HG03108 (cell line): ENCODE measurements at regions not wholly inside any gene's neighbourhood (a gene's known extent, or its start where the extent isn't known, plus 50 kb on each side); places are given as distances from the start of the nearest gene placed in this dataset.

Source experiments
- ATAC-seq: cut with Tn5 transposase; IDR thresholded peaks from one replicate; pipeline ENCODE4 v1.9.1; 2021; ENCODE audit warnings: moderate library complexity; ENCODE audit not compliant: unreplicated experiment

GRCh38 chr3:14334936-14335335 lies 67.5 kb upstream of the SLC6A6 start:
- ATAC-seq: no peak

DNA sequence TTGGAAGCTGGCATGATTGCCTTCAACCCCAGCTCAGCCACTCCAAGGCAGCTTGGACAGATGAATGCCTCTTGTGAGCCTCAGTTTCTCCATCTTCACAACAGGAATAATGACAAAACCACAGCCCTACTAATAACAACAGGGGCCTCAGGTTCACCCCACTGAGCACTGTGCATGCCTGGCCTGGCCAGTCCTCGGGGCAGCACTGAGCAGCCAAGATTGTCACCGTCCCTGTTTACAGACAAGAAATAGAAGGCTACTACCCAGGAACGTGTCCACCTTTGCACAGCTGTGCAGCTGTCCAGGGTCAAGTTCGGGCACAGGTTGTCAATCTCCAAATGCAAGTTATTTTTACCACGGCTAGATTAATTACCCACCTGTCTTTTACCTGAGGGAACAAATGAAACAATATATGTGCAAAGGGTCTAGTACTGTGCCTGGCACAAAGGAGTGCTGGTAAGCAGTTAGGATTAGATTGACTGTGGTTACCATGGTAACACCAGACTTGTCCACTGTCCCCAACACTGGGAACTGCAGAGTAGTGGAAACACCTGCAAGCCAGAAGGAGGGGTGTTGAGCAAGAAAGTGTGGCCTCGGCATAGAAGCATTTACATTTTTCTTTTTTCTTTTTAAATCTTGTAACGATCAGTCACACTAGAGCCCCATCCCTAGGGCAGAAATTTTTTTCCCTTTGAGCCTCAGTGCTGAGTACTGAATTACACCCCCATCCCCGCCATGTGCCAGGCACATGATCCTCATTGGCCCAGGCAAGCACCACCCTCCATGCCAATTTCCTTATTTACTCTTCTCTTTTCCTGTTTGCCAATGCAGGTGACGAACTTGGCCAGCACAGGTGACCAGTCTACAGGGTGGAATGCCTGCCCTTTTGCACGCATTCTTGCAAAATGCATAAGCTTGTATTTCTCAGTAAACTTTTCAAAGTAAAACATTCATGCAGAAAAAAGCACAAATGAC lies 66.3 kb upstream of the SLC6A6 start:
- ATAC-seq: no peak

DNA sequence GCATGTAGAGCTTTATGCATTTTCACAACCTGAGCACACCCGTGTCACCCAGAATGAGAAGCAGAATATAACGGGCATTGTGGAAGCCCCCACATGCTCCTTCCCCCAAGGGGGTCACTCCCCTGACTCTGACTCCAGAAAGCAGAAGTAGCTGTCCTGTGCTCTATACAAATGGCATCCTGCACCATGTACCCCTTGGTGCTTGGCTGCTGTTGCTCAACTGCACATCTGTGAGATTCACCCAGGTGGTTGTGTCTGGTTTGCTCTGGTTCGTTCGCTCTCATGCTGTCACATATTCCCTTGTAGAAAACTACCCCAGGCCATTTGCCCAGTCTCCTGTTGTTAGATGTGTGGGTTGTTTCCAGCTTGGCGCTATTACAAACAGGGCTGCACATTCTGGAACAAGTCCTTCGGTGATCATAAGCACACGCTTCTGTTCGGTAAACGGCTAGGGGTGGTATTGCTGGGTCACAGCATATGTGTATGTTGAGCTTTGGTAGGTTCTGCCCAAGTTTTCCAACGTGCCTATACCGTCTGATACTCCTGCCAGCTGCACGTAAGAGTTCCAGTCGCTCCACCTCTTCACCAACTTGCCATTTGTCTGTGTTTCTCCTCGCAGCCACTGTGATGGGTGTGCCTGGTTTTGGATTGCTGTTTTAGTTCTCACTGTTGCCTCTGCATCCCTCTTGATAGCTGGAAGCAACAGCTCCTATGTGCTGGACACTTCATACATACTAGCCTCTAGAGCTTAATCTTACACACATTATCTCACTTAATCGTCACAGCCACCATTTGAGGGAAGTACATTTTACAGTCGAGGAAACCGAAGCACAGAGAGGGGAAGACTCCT lies 65.4 kb upstream of the SLC6A6 start:
- no peak for ATAC-seq

GRCh38 chr3:14337828-14338227 lies 64.6 kb upstream of the SLC6A6 start:
- no peak for ATAC-seq

- no peak for ATAC-seq
These were observed 64.2 kb upstream of the SLC6A6 start for GRCh38 chr3:14338242-14338641.

- ATAC-seq: no peak
These were observed 63.4 kb upstream of the SLC6A6 start for GRCh38 chr3:14338898-14339458.

- no peak for ATAC-seq
These were observed 61.3 kb upstream of the SLC6A6 start for GRCh38 chr3:14340960-14341708.

GRCh38 chr3:14343338-14344112 lies 58.9 kb upstream of the SLC6A6 start:
- ATAC-seq: no peak

- ATAC-seq: no peak
These were observed 58.1 kb upstream of the SLC6A6 start for GRCh38 chr3:14344351-14344750.

- no peak for ATAC-seq
These were observed 56.8 kb upstream of the SLC6A6 start for GRCh38 chr3:14345496-14346150.

DNA sequence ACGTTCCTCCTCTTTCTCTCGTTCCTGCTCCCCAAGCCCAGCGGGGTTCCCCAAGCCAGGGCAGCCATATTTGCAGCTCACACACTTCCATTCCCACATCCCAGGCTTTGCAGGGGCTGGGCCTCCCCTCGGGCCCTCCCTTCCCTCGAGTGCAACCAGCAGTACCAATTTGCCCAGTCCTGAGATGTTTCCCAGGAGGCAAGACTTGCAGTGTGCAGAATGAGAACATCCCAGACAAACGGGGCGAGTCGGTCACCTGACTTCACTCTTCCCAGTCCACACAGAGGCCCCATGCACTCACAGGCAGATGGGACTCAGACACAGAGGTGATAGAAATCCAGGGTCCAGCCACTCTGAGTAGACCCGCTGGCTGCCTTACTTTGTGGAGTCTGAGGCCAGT lies 56.2 kb upstream of the SLC6A6 start:
- ATAC-seq: no peak

- no peak for ATAC-seq
These were observed 55.8 kb upstream of the SLC6A6 start for GRCh38 chr3:14346642-14347041.

- no peak for ATAC-seq
These were observed 55.3 kb upstream of the SLC6A6 start for GRCh38 chr3:14347110-14347509.

DNA sequence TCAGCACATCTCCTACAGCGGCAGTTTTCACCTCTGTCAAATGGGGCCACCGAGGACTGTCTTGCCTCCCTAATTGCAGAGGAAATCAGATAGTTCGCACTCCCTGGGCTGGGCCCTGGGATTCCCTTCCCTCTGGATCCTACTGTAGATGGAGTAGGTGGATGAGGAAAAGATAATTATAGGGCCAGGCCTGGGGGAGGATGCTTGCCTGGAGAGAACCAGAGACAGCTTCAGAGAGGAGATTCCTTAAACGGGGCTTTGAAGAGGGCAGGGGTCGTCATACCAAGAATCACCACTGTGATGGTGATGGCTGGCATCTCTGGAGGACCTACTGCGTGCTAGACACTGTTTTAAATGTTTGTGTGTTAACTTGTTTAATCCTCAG lies 50.8 kb upstream of the SLC6A6 start:
- no peak for ATAC-seq

DNA sequence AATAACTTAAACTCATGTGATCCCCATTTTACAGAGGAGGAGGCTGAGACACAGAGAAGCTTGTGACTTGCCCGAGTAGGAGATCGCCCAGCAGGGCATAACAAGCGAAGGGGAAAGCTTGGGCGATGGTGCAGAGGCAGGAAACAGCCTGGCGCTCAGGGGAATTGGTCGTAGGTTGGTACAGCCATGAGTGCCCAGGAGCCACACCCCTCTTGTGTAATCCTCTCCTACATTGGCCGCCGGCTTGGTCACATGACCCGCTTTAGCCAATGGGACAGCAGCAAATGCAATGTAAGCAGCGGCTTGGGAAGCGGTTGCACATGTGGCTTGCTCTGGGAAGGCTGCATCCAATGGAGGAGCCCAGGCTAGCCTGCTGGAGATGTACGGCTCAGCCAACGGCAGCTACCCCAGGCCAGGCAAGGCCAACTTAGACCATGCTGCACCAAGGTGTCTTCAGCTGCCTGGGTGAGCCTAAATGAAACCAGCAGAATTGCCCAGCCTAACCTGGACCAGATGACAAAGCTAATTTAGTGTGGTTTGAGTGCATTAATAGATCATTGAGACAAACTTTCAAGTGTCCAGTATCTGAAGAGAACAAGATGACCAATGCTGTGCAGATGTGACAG lies 50.3 kb upstream of the SLC6A6 start:
- ATAC-seq: no peak
